HG02884 (cell line): ENCODE measurements at regions not wholly inside any gene's neighbourhood (a gene's known extent, or its start where the extent isn't known, plus 50 kb on each side); places are given as distances from the start of the nearest gene placed in this dataset.
"Not testable (repeated sequence)": the region's sequence is repeated elsewhere in the genome, so short reads cannot be mapped to it uniquely, and the experiment has no call there.

Source experiments
- ATAC-seq: cut with Tn5 transposase; IDR thresholded peaks from one replicate; pipeline ENCODE4 v1.9.1; 2021; ENCODE audit warnings: mild to moderate bottlenecking, moderate library complexity; ENCODE audit not compliant: unreplicated experiment

- no peak for ATAC-seq
Observed at GRCh38 chr7:92976931-92977330, 140.6 kb upstream of the CDK6 start.

GRCh38 chr7:92973974-92974373 lies 137.6 kb upstream of the CDK6 start:
- ATAC-seq: no peak

GRCh38 chr7:92973293-92973731 lies 136.9 kb upstream of the CDK6 start:
- no peak for ATAC-seq

GRCh38 chr7:92972441-92972840 lies 136.1 kb upstream of the CDK6 start:
- no peak for ATAC-seq

GRCh38 chr7:92969061-92969460 lies 132.7 kb upstream of the CDK6 start:
- no peak for ATAC-seq

- peak; percentile 76 for ATAC-seq
Observed at GRCh38 chr7:92968502-92968901, 132.1 kb upstream of the CDK6 start.

GRCh38 chr7:92967238-92967637 lies 130.9 kb upstream of the CDK6 start:
- ATAC-seq: no peak

- ATAC-seq: no peak
Observed at GRCh38 chr7:92964141-92964540, 127.8 kb upstream of the CDK6 start.

- ATAC-seq: no peak
Observed at GRCh38 chr7:92963566-92963965, 127.2 kb upstream of the CDK6 start.

- ATAC-seq: no peak
Observed at GRCh38 chr7:92961961-92962360, 125.6 kb upstream of the CDK6 start.

GRCh38 chr7:92956575-92956974 lies 120.2 kb upstream of the CDK6 start:
- no peak for ATAC-seq

GRCh38 chr7:92955081-92955480 lies 118.7 kb upstream of the CDK6 start:
- ATAC-seq: no peak

GRCh38 chr7:92953657-92954056 lies 117.3 kb upstream of the CDK6 start:
- ATAC-seq: no peak

GRCh38 chr7:92949748-92950147 lies 113.4 kb upstream of the CDK6 start:
- no peak for ATAC-seq

- ATAC-seq: no peak
Observed at GRCh38 chr7:92945840-92946239, 109.5 kb upstream of the CDK6 start.

- no peak for ATAC-seq
Observed at GRCh38 chr7:92944633-92945032, 108.3 kb upstream of the CDK6 start.

- not testable (repeated sequence) for ATAC-seq
Observed at GRCh38 chr7:92942706-92943105, 106.3 kb upstream of the CDK6 start.

GRCh38 chr7:92939666-92940360 lies 103.4 kb upstream of the CDK6 start:
- no peak for ATAC-seq

- no peak for ATAC-seq
Observed at GRCh38 chr7:92934096-92934495, 97.7 kb upstream of the CDK6 start.

GRCh38 chr7:92932450-92932849 lies 96.1 kb upstream of the CDK6 start:
- ATAC-seq: no peak

GRCh38 chr7:92930404-92930803 lies 94.0 kb upstream of the CDK6 start:
- no peak for ATAC-seq

GRCh38 chr7:92926697-92927044 lies 90.3 kb upstream of the CDK6 start:
- ATAC-seq: no peak
